Uterus (tissue), 2 donors: ENCODE measurements at regions not wholly inside any gene's neighbourhood (a gene's known extent, or its start where the extent isn't known, plus 50 kb on each side); places are given as distances from the start of the nearest gene placed in this dataset.

Experiments used
- POLR2A ChIP-seq, 2 donors: fragments of 450-650 bp; IDR thresholded peaks; one replicate each; pipeline ENCODE4 v1.6.1; 2016; ENCODE audit warnings: antibody characterized with exemption in 2 of 2, mild to moderate bottlenecking in 1 of 2, moderate library complexity in 1 of 2
- TF ChIP-seq, protein P1 (sequence below), 4 experiments: fragments of 200-600 bp in 2 of 4; fragments of 450-650 bp in 2 of 4; sonication (generic) in 2 of 4; IDR thresholded peaks; one replicate each; pipeline ENCODE4 v1.5.1; 2016 to 2019; ENCODE audit warnings: antibody characterized with exemption in 4 of 4, mild to moderate bottlenecking in 2 of 4, moderate library complexity in 1 of 4

DNA sequence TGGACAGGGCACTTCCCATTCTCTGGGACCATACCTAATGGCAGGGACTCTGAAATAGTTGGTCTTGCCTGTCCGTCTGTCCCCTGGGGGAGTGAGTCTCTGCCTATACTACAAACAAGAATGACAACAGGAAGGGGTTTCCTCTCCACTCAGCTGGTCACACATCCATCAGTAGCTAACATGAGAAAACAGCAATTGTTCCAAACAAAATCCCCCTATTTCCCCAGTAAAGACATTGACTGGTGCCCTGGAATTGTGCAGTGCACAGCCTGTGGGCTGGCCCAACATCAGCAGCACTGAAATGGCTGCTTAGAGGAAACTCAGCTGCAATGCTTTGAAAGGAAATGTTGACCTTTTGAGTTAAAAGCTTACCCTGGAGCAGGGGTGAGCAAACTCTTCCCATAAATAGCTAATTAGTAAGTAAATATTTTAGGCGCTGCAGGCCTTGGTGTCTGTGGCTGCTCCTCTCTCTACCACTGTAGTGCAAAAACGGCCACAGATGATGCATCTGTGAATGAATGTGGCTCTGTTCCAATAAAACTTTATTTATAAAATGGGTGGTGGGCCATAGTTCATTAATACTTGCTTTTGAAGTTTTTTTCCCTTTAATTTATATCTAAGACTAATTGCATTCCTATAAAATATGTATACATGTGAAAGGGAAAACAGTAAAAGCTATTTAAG lies 174.3 kb downstream of the KLF13 start:
- TF ChIP-seq, protein P1, sequence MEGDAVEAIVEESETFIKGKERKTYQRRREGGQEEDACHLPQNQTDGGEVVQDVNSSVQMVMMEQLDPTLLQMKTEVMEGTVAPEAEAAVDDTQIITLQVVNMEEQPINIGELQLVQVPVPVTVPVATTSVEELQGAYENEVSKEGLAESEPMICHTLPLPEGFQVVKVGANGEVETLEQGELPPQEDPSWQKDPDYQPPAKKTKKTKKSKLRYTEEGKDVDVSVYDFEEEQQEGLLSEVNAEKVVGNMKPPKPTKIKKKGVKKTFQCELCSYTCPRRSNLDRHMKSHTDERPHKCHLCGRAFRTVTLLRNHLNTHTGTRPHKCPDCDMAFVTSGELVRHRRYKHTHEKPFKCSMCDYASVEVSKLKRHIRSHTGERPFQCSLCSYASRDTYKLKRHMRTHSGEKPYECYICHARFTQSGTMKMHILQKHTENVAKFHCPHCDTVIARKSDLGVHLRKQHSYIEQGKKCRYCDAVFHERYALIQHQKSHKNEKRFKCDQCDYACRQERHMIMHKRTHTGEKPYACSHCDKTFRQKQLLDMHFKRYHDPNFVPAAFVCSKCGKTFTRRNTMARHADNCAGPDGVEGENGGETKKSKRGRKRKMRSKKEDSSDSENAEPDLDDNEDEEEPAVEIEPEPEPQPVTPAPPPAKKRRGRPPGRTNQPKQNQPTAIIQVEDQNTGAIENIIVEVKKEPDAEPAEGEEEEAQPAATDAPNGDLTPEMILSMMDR (IDR thresholded peaks at IDR 0.05) = no peak
- TF ChIP-seq POLR2A (IDR thresholded peaks at IDR 0.05) = no peak
